Hematopoietic multipotent progenitor cell (in vitro differentiated cells): ENCODE measurements at regions not wholly inside any gene's neighbourhood (a gene's known extent, or its start where the extent isn't known, plus 50 kb on each side); places are given as distances from the start of the nearest gene placed in this dataset.

Experiments
- DNase-seq, 3 donors: peaks; one replicate each; pipeline ENCODE4 v3.0.0-alpha.2; 2011 to 2015; ENCODE audit warnings: low read depth in 2 of 3, low spot score in 2 of 3

DNA sequence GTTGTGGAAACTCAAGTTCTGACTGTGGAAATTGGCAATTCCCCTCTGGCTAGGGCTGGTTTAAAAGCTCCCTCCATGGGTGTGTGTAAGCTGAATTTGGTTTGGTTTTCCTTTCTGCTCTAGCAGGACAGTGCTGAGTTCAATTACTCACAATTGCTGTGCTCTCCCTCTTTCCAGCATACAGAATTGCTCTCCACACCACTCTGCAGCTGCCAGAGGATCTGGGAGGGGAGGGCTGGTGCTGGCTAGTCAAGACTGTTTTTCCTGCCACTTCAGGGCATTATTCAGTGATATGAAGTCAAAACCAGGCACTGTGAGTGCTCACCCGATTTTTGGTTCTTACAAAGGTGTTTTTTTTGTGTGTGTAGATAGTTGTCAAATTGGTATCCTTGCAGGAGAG, 336.9 kb upstream of the SLC24A2 start:
- DNase-seq = no peak

GRCh38 chr9:20119566-20119965, 330.7 kb upstream of the SLC24A2 start:
- DNase-seq = no peak

- DNase-seq = peak in 2 of 3 donors; percentile 9 to 75
Observed at GRCh38 chr9:20117986-20118385, 329.1 kb upstream of the SLC24A2 start.

DNA sequence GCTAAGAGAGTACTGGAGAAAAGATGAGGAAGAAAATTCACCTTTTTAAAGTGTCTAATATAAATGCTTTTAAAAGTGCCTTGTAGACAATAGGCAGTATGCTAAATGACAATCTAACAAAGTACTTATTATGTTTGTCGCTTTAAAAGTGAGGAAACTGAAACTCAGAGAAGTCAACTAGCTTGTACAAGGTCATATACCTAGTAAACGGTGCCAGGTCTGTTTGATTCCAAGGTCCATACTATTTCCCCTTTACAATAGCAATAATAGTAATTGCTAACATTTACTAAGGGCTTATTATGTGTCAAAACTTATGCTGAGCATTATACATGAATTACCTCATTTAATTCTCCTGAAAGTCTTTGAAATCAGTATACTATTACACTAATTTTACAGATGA, 328.6 kb upstream of the SLC24A2 start:
- no peak for DNase-seq

DNA sequence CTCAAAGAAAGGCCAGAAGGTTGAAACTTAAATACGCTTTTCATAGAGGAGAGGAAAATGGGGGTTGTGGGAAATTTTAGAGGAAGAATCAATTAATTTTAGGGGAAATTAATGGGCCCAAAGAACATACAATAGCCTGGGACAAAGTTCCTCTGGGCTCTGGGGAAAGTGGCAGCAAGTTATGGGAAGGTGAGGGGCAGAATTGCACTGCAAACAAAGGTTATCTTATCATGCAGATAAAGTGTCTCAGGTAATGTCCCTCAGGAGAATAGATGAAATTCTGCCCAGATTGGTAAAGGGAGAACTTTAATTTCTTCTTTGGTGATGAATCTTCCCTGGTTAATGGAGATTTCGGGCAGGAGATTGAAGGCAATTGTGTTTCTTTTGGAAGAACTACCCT, 326.1 kb upstream of the SLC24A2 start:
- DNase-seq = no peak

- no peak for DNase-seq
Observed at GRCh38 chr9:20112205-20112783, 323.5 kb upstream of the SLC24A2 start.

DNA sequence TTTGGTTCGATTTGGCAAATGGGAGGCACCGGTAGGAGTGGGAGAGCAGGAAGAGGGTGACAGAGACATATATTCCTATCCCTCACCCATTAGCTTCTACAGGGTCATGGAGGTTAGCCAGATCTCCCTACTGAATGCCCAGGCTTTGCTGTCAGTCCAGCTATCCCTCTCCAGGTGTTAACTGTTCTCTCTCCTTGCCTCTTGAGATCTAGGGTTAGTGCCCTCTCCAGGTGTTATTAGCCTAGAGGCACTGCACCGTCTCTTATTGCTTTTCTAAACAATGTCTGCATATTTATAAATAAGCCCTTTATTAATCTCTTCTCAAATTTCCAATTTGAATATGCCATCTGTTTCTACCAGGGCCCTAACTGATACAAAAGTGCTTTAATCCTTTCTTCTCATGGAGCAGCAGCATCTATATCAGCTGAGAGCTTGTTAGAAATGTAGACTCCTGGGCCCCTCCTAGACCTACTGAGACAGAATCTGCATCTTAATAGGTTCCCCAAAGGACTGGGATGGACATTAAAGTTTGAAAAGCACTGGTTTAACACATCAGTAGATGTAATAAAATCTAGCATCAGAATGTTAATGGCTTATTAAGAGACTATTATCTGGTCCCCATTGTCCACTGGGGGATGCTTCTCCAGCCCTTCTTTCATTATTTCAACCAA, 322.5 kb upstream of the SLC24A2 start:
- DNase-seq = no peak

DNA sequence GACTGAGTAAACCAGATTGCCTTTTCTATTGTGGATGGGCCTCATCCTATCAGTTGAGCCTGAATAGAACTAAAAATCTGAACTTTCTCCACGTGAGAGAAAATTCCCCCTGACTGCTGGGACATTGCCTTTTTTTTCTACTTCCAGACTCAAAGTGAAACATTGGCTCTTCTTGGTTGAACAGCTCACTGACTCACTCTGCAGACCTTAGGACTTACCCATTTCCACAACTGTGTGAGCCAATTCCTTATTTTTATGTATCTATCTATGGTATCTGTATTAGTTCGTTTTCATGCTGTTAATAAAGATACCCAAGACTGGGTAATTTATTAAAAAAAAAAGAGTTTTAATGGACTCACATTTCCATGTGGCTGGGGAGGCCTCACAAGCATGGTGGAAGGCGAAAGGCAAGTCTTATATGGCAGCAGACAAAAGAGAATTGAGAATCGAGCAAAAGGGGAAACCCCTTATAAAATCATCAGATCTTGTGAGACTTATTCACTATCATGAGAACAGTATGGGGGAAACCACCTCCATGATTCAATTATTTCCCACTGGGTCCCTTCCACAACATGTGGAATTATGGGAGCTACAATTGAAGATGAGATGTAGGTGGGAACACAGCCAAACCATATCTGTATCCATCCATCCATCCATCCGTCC, 306.7 kb upstream of the SLC24A2 start:
- no peak for DNase-seq

GRCh38 chr9:20092561-20092960, 303.7 kb upstream of the SLC24A2 start:
- DNase-seq = no peak

DNA sequence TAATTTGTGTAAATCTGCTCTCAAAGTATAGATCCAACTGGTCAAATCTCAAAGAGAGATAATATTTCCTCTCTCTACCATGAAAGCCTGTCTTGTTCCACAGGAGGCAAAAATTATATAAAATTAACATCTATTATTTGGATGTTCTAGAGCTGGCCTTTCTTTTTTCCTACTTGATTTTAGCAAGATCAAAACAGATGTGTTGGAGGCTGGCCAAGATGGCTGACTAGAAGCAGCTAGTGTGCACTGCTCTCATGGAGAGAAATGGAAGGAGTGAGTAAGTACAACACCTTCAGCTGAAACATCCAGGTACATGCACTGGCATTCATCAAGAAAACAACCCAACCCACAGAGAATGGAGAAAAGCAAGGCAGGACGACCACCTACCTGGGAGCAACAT, 298.6 kb upstream of the SLC24A2 start:
- no peak for DNase-seq

DNA sequence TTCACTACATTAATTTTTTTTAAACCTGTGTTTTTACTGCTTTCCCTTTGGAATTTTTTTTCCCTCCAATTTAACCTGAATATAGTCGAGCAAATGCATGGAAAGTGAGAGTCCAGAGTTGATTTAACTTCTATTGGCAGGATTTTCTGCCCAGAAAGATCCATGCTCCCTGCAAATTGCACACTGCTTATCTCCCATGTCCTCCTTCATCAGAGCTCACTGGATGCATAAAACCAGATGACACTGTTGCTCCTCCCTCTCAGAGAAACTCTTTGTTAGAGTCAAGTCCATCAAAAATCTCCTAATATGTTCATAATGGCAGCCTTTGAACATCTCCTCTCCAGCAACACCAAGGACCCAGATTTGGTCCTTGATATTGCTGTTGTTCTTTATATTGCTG, 297.0 kb upstream of the SLC24A2 start:
- DNase-seq = no peak

GRCh38 chr9:20084125-20084524, 295.3 kb upstream of the SLC24A2 start:
- no peak for DNase-seq

DNA sequence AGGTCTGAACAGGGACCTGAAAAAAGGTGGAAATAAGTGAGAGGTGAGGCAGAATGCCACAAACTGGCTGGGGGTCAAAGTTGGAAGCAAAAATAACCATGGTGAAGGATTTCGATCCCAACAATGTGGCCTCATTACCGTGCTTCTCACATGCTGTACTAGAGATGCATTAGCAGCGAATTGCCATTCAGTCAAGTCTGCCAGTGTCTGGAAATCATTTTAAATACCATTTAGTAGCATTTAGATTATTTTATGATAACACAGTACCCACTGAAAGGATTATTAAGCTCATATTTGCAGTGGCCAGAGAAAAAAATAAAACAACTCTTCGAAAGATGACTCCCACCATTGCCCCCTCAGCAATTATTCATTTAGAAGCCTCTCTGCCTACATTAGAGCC, 294.6 kb upstream of the SLC24A2 start:
- no peak for DNase-seq

DNA sequence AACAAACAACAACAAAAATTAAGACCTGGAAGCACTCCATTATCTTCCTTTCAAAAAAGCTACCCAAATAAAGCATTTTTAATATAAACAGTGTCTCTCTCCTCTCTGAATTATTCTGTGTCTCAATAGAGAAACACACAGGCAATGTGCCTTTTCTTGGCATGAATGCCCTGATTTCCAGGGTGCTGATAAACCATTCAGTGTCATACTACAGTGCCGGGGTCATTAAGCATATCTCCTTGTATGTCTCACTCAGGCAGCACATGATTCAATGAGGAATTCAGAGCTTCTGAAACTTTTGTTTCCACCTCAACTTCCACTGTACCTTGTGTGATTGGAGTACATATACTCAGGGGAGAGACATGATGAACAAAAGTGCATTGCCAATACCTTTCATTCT, 294.0 kb upstream of the SLC24A2 start:
- no peak for DNase-seq

GRCh38 chr9:20082406-20082805, 293.6 kb upstream of the SLC24A2 start:
- no peak for DNase-seq

DNA sequence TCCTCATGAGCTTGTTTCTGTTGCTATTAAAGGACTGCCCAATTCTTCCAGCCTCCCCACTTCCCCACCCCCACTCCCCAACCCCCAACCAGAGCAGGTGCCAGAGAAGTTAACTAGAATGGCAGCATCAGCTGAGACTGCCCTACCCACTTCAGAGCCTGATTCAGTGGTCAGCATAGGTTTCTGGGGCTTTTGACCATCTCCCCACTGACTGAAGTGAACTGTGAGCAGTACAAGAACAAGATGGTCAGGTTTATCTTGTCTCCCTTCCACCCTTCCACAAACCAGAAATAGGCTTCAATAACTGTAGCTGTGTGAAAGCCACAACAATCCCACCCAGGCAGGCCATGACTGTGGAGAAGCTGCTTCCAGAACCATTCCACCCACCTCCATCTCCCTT, 289.4 kb upstream of the SLC24A2 start:
- DNase-seq = no peak

GRCh38 chr9:20074291-20074690, 285.5 kb upstream of the SLC24A2 start:
- no peak for DNase-seq

DNA sequence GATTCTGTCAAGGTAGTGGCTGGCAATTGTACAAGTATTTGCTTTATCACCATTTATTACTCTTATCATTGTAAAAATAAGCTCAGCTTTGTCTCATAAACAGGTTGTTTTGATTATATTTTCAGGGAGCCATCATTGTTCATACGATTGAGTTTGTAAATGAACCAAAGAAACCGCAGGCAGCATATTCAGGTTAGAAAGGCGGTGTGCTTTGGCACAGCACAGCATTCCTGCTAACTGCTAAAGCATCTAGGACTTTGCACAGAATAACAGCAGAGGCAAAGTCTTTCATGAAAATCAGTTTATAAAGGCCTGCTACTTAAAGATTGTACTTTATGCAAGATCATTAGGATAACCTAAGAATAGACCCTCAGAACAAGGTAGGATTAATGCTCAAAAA, 281.5 kb upstream of the SLC24A2 start:
- DNase-seq = no peak

- DNase-seq = no peak
Observed at GRCh38 chr9:20065796-20066700, 277.2 kb upstream of the SLC24A2 start.

DNA sequence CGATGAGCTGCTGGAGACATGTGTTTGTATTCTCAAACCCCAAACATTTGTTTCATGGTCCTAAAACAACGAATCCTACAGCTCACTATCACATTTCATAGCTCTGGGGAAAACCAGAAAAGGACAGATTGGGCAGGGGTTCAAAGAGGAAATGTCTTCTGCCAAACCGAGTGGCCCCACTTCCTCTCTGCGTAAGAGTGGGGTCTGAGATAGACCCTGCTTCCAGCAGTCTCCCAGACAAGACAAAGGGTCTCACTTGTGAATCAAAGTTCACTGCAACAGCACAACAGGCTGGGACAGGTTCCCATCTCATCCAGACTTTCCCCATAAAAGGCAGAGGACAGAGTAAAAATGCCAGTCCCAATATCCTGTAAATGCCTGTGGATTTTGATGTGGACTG, 276.2 kb upstream of the SLC24A2 start:
- no peak for DNase-seq

GRCh38 chr9:20054734-20055133, 265.9 kb upstream of the SLC24A2 start:
- no peak for DNase-seq
